Spinal cord (tissue), 9 donors: ENCODE measurements at regions not wholly inside any gene's neighbourhood (a gene's known extent, or its start where the extent isn't known, plus 50 kb on each side); places are given as distances from the start of the nearest gene placed in this dataset.
A peak's percentile ranks its signal among the peaks of the same experiment; 100 is the strongest.

Experiments used
- DNase-seq, 6 donors: peaks; one replicate each; pipeline versions ENCODE4 v3.0.0 to v3.0.0-alpha.2; 2013 to 2015; ENCODE audit warnings: low spot score in 6 of 6, low read depth in 4 of 6
- H3K27ac ChIP-seq: one replicate; pipeline ENCODE4 v1.5.1; 2013; ENCODE audit warnings: low read depth, low read length, control low read depth
- H3K27me3 ChIP-seq: one replicate; pipeline ENCODE4 v1.6.1; 2013; ENCODE audit warnings: low read length; ENCODE audit not compliant: control insufficient read depth, insufficient read depth
- H3K36me3 ChIP-seq: one replicate; pipeline ENCODE4 v1.6.1; 2013; ENCODE audit warnings: low read length; ENCODE audit not compliant: control insufficient read depth, insufficient read depth
- H3K4me1 ChIP-seq: one replicate; pipeline ENCODE4 v1.6.1; 2013; ENCODE audit warnings: low read length; ENCODE audit not compliant: control insufficient read depth, insufficient read depth
- H3K4me3 ChIP-seq: one replicate; pipeline ENCODE4 v1.5.1; 2013; ENCODE audit warnings: low read depth, low read length, control low read depth
- H3K9me3 ChIP-seq: one replicate; pipeline ENCODE4 v1.6.1; 2013; ENCODE audit warnings: low read length; ENCODE audit not compliant: control insufficient read depth, insufficient read depth
- WGBS: methylation state at CpG from one replicate; pipeline ENCODE4 v1.1.5; 2013; ENCODE audit warnings: missing lambda C conversion rate; ENCODE audit not compliant: insufficient coverage; 5-methylcytosine and 5-hydroxymethylcytosine counted together
- donor health status: healthy.

DNA sequence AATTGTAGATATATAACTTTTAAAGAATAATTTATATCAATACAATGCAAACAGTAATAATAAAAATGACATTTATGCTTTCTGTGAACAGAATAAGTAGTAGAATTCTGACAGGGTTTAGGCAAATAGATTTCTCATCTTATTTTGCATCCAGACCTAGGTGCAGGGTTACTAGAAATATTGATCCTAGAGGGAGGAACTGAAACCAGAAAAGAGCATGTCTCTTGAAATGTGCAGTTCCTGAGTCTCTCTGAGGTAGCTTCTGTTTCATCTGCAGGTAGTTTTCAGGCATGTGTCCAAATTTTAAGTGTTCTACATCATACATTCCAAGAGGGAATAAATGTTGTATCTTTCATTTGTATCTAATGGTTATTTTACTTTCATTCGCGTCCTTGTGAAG, 631.9 kb upstream of the ADGRL4 start:
- Histone ChIP-seq H3K36me3 (no peaks in the 10 kb centered on the region), H3K27ac (no peak overlapping the region), H3K9me3 (no peaks in the 10 kb centered on the region), H3K4me3 (no peak overlapping the region), H3K27me3 (no peaks in the 10 kb centered on the region), H3K4me1 (no peaks in the 10 kb centered on the region)
- WGBS: 94% methylated on average over 2 of the region's 2 CpGs
- no peak for DNase-seq

DNA sequence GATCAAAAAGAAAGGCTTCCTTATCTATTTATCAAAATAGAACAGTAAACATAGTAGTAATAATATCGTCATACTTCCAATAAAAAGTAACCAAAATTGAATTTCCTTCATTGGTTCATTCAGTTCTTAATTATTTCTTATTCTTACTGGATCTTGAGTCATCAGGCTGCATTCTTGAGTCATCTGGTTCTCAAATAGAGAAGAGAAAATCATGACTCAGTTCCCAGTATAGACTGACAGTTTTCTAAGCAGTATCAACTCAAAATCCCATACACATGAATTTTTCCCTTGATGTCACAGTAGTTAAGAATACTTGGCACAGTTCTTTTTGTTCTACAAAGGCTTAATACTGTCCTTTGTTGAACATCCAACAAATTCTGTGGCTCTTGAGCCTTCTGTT, 626.9 kb upstream of the ADGRL4 start:
- H3K27ac ChIP-seq: no peak overlapping the region
- H3K4me3 ChIP-seq: no peak overlapping the region
- no peaks in the 10 kb centered on the region for H3K36me3 ChIP-seq
- H3K27me3 ChIP-seq: no peaks in the 10 kb centered on the region
- WGBS: no CpG with 5 or more reads among the region's 1 CpG
- no peaks in the 10 kb centered on the region for H3K4me1 ChIP-seq
- no peak for DNase-seq
- no peaks in the 10 kb centered on the region for H3K9me3 ChIP-seq

DNA sequence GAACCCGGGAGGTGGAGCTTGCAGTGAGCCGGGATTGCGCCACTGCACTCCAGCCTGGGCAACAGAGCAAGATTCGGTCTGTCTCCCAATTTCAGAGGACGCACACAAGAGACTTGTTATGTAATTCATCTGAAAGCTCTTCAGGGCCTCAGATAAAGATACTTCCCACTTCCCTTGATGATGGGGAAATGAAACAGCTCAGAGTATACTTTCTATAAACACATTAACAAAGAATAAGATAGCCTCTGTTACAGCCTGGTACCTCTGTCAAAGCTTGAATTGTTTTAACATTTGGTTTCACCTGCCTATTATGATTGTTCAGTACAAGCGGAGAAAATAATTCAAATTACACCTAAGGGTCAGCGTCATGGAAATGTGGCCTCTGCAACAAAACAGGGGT, 622.9 kb upstream of the ADGRL4 start:
- no peaks in the 10 kb centered on the region for H3K4me1 ChIP-seq
- no peak for DNase-seq
- no peaks in the 10 kb centered on the region for H3K27me3 ChIP-seq
- no peaks in the 10 kb centered on the region for H3K36me3 ChIP-seq
- H3K4me3 ChIP-seq: no peak overlapping the region
- no peak overlapping the region for H3K27ac ChIP-seq
- H3K9me3 ChIP-seq: no peaks in the 10 kb centered on the region
- WGBS: 100% methylated on average over 1 of the region's 7 CpGs

DNA sequence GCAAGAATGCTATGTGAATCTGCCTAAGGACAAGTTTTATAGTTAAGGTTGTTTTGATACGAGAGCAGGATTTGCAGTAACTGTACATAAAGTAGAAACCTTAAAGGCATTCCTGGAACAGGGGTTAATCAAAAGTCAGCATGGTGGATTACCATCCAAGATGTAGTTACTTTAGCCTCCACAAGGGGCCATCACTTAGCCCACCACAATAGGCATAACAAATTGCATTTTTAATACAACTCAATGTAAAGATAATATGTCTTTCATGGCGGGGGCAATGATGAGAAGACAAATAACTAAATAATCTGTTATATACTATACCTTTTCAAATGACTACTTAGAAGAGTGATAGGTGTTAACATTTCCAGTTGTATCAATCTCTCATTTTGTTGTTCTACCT, 611.2 kb upstream of the ADGRL4 start:
- no peak overlapping the region for H3K4me3 ChIP-seq
- no CpG with 5 or more reads among the region's 2 CpGs for WGBS
- no peak for DNase-seq

DNA sequence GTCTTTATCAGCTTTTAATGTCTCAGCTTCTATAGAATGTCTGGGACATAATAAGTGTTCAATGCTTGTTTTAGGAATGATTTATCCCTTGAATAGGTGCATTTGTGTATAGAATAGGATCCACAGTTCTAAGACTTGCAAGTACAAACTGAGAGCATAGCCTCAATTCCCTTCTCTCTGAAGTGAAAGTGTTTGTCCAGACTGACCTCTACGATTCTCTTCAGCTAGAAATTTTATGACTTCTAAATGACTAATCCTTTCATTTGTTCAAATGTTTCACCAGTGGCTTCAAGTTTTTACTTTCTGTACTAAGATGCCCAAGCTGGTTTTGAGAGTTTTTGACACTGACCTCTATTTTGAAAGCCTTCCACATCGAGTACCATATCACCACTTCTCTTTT, 608.2 kb upstream of the ADGRL4 start:
- WGBS: 67% methylated on average over 1 of the region's 2 CpGs
- DNase-seq: no peak
- Histone ChIP-seq H3K4me3 (no peak overlapping the region), H3K27ac (no peak overlapping the region), H3K9me3 (no peaks in the 10 kb centered on the region), H3K36me3 (no peaks in the 10 kb centered on the region), H3K4me1 (no peaks in the 10 kb centered on the region), H3K27me3 (no peaks in the 10 kb centered on the region)

More for the DNA sequence above, 611.2 kb upstream of the ADGRL4 start:
- Histone ChIP-seq H3K27me3 (no peaks in the 10 kb centered on the region), H3K36me3 (no peaks in the 10 kb centered on the region), H3K4me1 (no peaks in the 10 kb centered on the region), H3K27ac (no peak overlapping the region), H3K9me3 (no peaks in the 10 kb centered on the region)

DNA sequence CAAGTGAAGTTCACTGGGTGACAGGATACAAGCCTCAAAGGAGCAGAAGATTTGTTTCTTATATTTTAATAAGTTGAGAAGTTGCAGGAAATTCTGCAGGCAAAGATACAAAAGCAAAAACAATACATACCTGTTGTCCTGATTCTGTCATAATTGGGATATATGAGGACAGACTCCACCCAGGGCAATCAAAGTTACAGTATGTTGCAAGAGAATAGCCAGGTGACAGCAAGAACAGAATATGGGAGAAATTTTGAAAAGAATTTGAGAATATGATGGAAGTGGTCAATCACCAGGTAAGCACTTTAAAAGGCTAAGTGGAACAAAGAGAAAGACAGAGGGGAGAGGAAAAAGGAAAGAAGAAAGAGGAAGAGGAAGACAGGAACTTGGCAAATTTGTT, 607.6 kb upstream of the ADGRL4 start:
- H3K4me1 ChIP-seq: no peaks in the 10 kb centered on the region
- H3K27me3 ChIP-seq: no peaks in the 10 kb centered on the region
- H3K36me3 ChIP-seq: no peaks in the 10 kb centered on the region
- DNase-seq: no peak
- no peak overlapping the region for H3K27ac ChIP-seq
- no peak overlapping the region for H3K4me3 ChIP-seq
- H3K9me3 ChIP-seq: no peaks in the 10 kb centered on the region

DNA sequence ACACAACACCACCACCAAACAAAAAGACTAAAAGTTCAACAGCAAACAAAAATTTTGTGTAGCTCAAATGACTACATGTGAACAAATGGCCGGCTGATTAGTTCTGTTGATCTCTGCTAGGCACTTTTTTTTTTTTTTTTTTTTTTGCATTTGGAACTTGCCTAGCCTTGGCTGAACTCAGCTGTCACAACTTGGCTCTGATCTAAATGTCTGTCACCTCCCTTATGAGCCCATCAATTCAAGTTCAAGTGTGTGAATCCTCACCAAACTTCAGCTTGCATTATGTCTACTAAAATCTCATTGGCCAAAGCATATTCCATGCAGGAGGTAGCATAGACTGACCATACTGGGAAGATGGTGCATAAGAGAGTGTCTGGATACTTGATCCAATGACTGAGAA, 606.5 kb upstream of the ADGRL4 start:
- H3K36me3 ChIP-seq: no peaks in the 10 kb centered on the region
- WGBS: 100% methylated on average over 1 of the region's 1 CpG
- DNase-seq: peak in 1 of 6 donors; percentile 41
- no peaks in the 10 kb centered on the region for H3K4me1 ChIP-seq
- no peaks in the 10 kb centered on the region for H3K27me3 ChIP-seq
- H3K4me3 ChIP-seq: no peak overlapping the region
- H3K9me3 ChIP-seq: no peaks in the 10 kb centered on the region
- H3K27ac ChIP-seq: no peak overlapping the region

DNA sequence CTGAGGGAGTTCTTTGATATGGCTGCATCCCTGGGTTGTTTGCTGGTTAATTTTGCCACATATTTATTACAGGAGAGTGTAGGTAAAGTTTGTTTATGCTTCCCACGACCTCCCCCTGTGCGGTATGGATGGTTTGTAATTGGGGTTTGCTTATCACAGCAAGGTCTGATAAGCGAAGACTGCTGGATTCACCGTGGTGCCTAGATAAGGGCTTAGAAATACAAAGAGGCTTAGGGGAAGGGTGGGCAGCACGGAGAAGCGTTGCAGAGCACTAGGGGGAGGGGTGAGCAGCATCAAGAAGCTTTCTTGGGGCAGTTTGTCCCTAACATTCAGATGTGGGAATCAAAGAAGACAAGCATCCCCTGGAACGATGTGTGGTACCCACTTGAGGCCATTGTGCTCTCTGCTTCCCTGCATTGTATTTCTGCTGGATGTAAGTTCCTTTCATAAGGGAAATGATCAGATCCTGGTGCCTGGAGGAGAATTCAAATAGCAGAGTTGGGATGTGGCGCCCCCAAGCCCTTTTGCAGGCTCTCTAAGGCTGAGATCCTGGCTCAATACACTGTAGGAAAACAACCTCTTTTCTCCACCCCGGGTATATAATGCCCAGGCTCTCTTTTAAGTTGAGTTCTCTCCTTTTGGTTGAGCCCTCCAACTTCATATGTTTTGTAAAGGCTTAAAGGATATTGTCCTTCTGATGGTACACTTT, 598.1 kb upstream of the ADGRL4 start:
- peaks cover 5% of the 10 kb centered on the region for H3K9me3 ChIP-seq
- WGBS: 44% methylated on average over 8 of the region's 9 CpGs
- H3K27ac ChIP-seq: no peak overlapping the region
- H3K27me3 ChIP-seq: no peaks in the 10 kb centered on the region
- no peak overlapping the region for H3K4me3 ChIP-seq
- H3K4me1 ChIP-seq: no peaks in the 10 kb centered on the region
- no peaks in the 10 kb centered on the region for H3K36me3 ChIP-seq
- DNase-seq: no peak

DNA sequence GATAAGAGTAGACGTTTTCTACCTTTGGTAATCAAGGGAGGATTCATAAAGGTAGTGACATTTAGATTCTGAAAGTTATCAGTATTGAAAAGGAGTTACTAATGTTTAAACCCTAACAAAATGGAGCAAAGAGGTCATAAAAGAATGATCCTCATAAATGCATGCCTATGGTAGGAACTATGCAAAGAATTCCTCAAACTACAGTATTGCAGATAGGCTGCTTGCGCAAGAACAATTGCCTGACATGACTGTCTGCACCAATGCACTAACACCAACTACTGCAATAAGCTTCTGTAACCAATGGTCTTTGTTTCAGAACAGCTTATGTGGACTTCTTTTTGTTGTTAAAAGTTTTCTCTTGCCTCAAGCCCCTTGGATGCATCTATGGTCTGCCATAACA, 597.3 kb upstream of the ADGRL4 start:
- Histone ChIP-seq H3K27ac (no peak overlapping the region), H3K9me3 (peaks cover 5% of the 10 kb centered on the region), H3K4me3 (no peak overlapping the region), H3K4me1 (no peaks in the 10 kb centered on the region), H3K36me3 (no peaks in the 10 kb centered on the region), H3K27me3 (no peaks in the 10 kb centered on the region)
- WGBS: 100% methylated on average over 1 of the region's 2 CpGs
- DNase-seq: no peak

DNA sequence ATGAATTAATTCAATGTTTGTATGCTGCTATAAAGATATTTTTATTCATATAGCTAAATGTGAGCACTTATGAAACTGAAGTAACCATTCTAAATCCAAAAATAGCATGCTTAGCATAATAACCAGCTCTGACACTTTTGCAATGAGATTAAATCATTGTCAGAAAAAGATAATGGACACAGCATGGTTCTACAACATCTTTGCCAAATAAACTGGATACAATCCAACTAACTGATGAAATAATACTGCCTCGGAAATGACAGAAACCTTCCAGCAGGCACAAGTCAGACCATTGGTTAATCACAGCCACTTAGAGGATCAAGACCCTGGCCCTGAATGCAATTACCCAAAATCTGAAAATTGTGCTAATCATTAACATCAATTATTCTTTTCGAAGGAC, 592.7 kb upstream of the ADGRL4 start:
- DNase-seq: no peak
- no peaks in the 10 kb centered on the region for H3K36me3 ChIP-seq
- 86% methylated on average over 1 of the region's 2 CpGs for WGBS
- no peaks in the 10 kb centered on the region for H3K4me1 ChIP-seq
- H3K27me3 ChIP-seq: no peaks in the 10 kb centered on the region
- H3K27ac ChIP-seq: no peak overlapping the region
- H3K4me3 ChIP-seq: no peak overlapping the region
- peaks cover 5% of the 10 kb centered on the region for H3K9me3 ChIP-seq
